Neural crest cell (in vitro differentiated cells): ENCODE measurements at regions not wholly inside any gene's neighbourhood (a gene's known extent, or its start where the extent isn't known, plus 50 kb on each side); places are given as distances from the start of the nearest gene placed in this dataset.

ENCODE experiments used
- DNase-seq: peaks from one replicate; pipeline ENCODE4 v3.0.0; 2021; ENCODE audit warnings: low read depth, mixed read lengths, low spot score
- H3K27ac Mint-ChIP-seq: one replicate; pipeline ENCODE4 v1.8.0; 2021; ENCODE audit warnings: mild to moderate bottlenecking, mixed read lengths; ENCODE audit not compliant: unreplicated experiment
- H3K27me3 Mint-ChIP-seq: 2 replicates; pipeline ENCODE4 v1.8.0; 2021; ENCODE audit warnings: low read depth, mild to moderate bottlenecking, mixed read lengths
- H3K36me3 Mint-ChIP-seq: 2 replicates; pipeline ENCODE4 v1.8.0; 2021; ENCODE audit warnings: low read depth, mild to moderate bottlenecking, mixed read lengths
- H3K4me1 Mint-ChIP-seq: 2 replicates; pipeline ENCODE4 v1.8.0; 2021; ENCODE audit warnings: mixed read lengths
- H3K4me3 Mint-ChIP-seq: one replicate; pipeline ENCODE4 v1.8.0; 2021; ENCODE audit warnings: mild to moderate bottlenecking, mixed read lengths
- H3K9me3 Mint-ChIP-seq: 2 replicates; pipeline ENCODE4 v1.8.0; 2021; ENCODE audit warnings: mixed read lengths
- TF ChIP-seq, protein P1 (sequence below): fragments of 200-600 bp; sonication (generic); conservative IDR thresholded peaks from 2 replicates; pipeline ENCODE4 v1.5.0; 2021; ENCODE audit warnings: antibody characterized with exemption, mild to moderate bottlenecking

DNA sequence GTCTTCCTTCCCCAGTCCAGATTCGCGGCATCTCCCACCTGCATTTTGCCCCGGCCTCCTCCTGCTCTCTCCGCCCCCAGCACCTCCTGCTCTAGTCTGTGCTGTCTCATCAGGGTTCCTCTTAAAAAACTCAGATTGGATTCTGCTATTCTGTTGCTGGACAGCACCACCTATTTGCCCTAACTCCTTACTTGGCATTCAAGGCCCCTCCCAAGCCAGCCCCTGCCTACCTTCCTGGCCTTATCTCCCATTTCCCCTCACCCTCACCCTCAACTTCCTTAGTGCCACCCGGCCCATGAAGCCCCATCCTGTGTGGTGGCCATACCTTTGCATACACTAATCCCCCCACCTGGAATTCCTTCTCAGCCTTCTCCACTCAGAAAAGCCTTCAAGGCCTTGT, 59.9 kb upstream of the PRDM11 start:
- peaks cover 41% of the 10 kb centered on the region for H3K4me1 Mint-ChIP-seq
- no peak overlapping the region for H3K27ac Mint-ChIP-seq
- no peak overlapping the region for H3K4me3 Mint-ChIP-seq
- TF ChIP-seq, protein P1, sequence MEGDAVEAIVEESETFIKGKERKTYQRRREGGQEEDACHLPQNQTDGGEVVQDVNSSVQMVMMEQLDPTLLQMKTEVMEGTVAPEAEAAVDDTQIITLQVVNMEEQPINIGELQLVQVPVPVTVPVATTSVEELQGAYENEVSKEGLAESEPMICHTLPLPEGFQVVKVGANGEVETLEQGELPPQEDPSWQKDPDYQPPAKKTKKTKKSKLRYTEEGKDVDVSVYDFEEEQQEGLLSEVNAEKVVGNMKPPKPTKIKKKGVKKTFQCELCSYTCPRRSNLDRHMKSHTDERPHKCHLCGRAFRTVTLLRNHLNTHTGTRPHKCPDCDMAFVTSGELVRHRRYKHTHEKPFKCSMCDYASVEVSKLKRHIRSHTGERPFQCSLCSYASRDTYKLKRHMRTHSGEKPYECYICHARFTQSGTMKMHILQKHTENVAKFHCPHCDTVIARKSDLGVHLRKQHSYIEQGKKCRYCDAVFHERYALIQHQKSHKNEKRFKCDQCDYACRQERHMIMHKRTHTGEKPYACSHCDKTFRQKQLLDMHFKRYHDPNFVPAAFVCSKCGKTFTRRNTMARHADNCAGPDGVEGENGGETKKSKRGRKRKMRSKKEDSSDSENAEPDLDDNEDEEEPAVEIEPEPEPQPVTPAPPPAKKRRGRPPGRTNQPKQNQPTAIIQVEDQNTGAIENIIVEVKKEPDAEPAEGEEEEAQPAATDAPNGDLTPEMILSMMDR = no peak
- H3K9me3 Mint-ChIP-seq = no peaks in the 10 kb centered on the region
- no peaks in the 10 kb centered on the region for H3K36me3 Mint-ChIP-seq
- peaks cover 16% of the 10 kb centered on the region for H3K27me3 Mint-ChIP-seq
- DNase-seq = no peak

DNA sequence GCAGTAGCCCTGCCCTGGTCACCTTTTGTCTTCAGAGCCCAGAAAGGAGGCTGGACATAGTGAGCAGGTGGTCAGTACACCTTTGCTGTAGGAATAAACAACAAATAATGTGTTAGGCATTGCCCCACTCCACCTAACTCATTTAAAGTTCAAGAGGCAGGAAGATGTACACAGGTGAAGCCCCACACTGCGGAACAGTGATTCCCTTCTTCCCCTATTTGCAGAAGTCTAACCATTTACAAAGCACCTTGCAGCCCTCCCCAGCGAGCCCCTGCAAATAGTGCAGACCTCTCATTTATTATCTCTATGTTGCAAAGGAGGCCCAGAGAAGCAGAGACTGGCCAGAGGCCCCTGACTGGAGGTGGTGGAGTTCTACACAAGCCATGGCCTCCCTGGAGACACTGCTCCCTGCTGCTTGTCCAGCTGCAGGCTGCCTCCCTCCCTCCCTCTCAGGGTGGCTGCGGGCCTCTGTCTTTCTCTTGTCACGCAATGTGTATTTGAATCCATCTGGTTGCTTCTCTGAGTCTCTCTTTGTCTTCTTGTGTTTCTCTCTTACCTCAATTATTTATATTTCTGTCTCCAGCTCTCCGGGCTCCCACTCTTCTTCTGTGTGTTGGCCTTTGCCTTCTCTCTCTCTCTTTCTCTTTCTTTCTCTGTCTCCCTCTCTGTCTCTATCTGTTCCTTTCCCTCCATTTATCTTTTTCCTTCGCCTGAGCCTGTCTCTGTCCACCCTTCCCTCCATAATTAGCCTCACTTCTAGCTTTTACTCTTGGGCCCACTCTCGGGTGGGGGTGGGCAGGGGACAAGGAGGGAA, 59.1 kb upstream of the PRDM11 start:
- peaks cover 44% of the 10 kb centered on the region for H3K4me1 Mint-ChIP-seq
- no peaks in the 10 kb centered on the region for H3K9me3 Mint-ChIP-seq
- no peaks in the 10 kb centered on the region for H3K36me3 Mint-ChIP-seq
- H3K27me3 Mint-ChIP-seq = peaks cover 15% of the 10 kb centered on the region
- peak overlapping the region; percentile 48 for H3K4me3 Mint-ChIP-seq
- DNase-seq = no peak
- H3K27ac Mint-ChIP-seq = peak overlapping the region; percentile 95
- TF ChIP-seq, protein P1 = no peak

DNA sequence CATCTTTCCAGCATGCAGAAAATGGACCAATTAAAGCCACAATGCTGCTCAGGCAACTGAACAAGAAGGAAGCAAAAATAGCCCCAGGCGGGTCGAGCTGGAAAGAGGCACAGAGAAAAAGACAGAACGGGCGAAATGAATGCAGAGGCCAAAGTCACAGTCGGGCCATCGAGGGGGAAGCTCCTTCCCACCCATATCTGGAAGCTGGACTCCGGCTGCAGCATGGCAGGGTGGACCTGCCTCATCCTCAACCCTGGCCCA, 58.6 kb upstream of the PRDM11 start:
- Mint-ChIP-seq H3K4me1 (peaks cover 40% of the 10 kb centered on the region), H3K9me3 (no peaks in the 10 kb centered on the region), H3K4me3 (peak overlapping the region; percentile 48), H3K27ac (peak overlapping the region; percentile 95), H3K27me3 (peaks cover 10% of the 10 kb centered on the region), H3K36me3 (no peaks in the 10 kb centered on the region)
- DNase-seq = peak; percentile 53
- TF ChIP-seq, protein P1 = no peak

DNA sequence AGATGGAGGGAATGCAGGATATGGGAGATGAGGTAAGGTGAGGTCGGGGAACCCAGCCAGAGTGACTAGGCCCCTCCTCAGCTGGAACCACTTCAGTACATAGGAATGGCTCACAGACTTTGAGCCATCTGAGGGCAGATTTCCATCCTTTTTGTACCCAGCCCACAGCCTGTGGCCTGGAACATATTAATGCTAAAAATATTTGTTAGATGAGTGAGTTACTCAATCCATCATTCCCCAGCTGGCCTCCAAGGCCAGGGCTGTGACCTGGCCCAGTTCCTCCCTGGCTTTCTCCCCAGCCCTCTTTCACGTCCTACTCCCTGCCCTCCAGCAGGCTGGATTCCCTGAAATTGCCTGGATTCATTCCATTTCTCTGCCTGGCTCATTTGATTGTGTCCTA, 57.2 kb upstream of the PRDM11 start:
- Mint-ChIP-seq H3K27ac (no peak overlapping the region), H3K27me3 (peaks cover 13% of the 10 kb centered on the region), H3K4me1 (peaks cover 41% of the 10 kb centered on the region), H3K4me3 (no peak overlapping the region), H3K9me3 (no peaks in the 10 kb centered on the region), H3K36me3 (no peaks in the 10 kb centered on the region)
- TF ChIP-seq, protein P1 = no peak
- no peak for DNase-seq

DNA sequence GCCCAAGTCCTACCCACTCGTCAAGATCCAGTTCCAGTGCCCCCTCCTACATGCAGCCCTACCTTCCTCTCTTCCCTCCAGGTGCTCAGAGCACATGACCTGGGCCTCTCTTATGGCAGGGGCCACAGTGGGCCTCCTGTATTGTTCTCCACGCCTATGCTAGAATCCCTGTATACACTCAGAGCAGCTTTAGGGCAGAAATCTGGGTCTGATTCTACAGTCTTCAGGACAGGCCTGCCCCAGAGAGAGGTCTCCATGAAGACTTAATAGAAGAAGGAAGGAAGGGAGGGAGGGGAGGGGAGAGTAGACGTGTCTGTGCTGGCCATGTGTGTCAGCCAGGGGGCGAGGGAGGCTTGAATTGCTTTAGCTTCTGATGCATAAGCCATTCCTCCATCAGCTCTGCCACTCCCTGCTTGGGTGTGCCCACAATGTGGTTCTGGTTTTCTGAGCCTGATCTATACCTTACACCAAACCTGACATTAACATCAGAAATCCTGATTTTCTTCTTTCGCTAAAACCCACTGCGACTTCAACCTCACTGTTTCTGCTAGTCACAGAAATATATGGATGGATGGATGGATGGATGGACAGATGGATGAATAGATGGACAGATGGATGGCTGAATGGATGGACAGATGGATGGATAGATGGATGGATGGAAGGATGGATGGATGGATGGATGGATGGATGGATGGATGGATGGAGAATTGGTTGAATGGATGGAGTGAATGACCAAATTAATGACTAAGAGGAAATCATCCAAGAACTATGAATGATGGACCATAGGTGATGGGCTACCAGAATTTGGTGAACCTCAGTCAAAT, 56.6 kb upstream of the PRDM11 start:
- TF ChIP-seq, protein P1 = peak; percentile 37
- no peak for DNase-seq
- Mint-ChIP-seq H3K36me3 (no peaks in the 10 kb centered on the region), H3K27me3 (peaks cover 13% of the 10 kb centered on the region), H3K4me3 (no peak overlapping the region), H3K27ac (no peak overlapping the region), H3K9me3 (no peaks in the 10 kb centered on the region), H3K4me1 (peaks cover 41% of the 10 kb centered on the region)
